IPS-NIHi7 (cell line): ENCODE measurements at regions not wholly inside any gene's neighbourhood (a gene's known extent, or its start where the extent isn't known, plus 50 kb on each side); places are given as distances from the start of the nearest gene placed in this dataset.
A peak's percentile ranks its signal among the peaks of the same experiment; 100 is the strongest.
"Not testable (repeated sequence)": the region's sequence is repeated elsewhere in the genome, so short reads cannot be mapped to it uniquely, and the experiment has no call there.

Experiments
- DNase-seq: peaks from one replicate; pipeline ENCODE4 v3.0.0; 2012; ENCODE audit warnings: mixed read lengths; ENCODE audit errors: extremely low spot score

- no peak for DNase-seq
Observed at GRCh38 chr2:62334440-62335058, 138.6 kb downstream of the B3GNT2 start.

DNA sequence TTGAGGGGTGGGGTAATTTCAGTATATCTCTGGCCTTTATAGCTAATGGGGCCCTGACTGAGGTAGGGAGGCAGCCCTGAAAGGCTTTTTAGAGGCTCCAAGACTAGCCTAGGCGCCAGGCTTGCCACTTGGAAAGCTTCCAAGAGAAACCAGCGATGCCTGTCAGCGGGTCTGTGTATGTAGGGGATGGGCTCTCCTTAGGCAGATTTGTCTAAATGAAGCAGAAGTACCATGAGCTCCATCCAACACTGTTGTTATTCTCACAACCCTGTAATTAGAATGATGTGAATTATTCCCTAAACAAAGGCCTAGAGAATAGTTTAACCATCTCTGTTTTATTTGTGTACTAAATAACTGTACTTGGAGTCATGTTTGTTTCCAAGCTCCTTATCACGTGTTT lies 138.1 kb downstream of the B3GNT2 start:
- no peak for DNase-seq

DNA sequence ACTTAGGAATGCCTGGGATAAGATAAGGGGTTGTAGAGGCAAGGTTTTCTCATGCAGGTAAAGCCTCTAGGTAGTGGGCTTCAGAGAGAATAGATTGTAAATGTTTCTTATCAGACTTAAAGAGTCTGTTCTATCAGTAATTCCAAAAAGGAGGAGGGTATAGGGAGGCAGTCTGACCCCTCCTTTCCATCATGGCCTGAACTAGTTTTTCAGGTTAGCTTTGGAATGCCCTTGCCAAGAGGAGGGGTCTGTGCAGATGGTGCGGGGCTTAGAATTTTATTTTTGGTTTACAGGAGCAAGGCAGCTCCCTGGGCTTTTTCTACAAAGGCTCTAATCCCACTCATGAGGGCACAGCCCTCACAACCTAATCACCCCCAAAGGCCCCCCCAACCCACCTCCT lies 135.0 kb downstream of the B3GNT2 start:
- no peak for DNase-seq

GRCh38 chr2:62329797-62330196 lies 133.9 kb downstream of the B3GNT2 start:
- DNase-seq, result peak; percentile 26

DNA sequence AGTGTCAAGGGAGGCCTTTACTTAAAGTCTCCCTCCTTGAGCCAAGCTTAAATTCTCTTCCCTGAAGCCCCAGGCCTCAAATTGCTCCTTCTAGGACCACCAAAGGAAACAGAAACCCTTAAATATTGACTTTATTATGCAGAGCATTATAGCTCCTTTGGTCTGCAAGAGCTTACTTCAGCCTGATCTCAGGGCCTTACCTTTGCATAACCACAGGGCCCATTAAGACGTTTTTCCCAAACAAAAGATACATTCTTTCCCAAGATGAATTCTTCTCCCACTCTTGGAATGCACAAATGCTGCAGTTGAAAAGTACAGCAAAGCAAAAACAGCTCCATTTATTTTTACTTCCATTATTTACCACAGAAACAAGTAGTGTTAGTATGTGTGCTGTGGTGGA lies 130.8 kb downstream of the B3GNT2 start:
- DNase-seq, result no peak

GRCh38 chr2:62325398-62325797 lies 129.5 kb downstream of the B3GNT2 start:
- DNase-seq, result no peak

DNA sequence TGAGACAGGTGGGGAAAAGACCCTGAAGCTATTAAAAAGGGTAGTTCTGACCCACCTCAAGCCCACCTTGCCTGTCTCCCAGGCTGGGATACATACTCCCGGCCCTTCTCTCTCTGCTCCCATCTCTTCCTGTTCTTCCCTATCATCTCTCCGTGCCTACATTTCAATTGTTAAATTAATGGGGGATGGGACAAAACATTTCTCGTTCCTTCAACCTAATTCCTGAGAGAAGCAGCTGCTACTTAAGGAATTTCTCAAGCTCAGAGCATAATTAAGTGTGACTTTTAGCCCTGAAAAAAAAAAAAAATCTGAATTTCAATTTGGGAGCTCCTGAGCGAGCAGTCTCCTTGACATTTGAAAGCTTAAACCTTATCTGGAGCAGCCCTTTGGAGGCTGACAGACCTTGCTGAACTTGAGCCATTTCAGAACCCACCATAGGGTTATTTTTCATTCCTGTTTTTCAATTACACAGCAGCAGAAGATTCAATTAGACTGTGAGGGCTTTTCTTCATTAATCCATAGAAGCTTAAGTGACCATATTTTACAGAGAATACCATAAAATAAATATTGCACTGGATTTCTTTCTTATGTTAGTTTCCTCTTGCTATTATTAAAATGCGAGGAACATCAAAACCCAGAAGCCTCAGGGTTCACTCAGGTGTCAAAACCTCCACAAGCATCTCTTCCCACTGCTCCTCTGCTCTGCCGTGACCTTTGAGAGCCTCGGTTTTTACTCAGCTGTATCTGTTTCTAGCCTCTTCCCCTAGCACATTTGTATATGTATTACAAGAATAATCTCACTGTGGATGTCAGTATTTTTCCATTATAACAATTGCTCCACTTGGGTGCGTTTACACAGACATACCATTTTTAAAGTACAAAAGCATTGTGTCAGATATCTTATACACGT lies 125.7 kb downstream of the B3GNT2 start:
- DNase-seq, result no peak

GRCh38 chr2:62320657-62321357 lies 124.9 kb downstream of the B3GNT2 start:
- DNase-seq, result peak; percentile 36

GRCh38 chr2:62320137-62320536 lies 124.2 kb downstream of the B3GNT2 start:
- not testable (repeated sequence) for DNase-seq

GRCh38 chr2:62319070-62319469 lies 123.2 kb downstream of the B3GNT2 start:
- DNase-seq, result no peak

- DNase-seq, result no peak
Observed at GRCh38 chr2:62315476-62315875, 119.6 kb downstream of the B3GNT2 start.

DNA sequence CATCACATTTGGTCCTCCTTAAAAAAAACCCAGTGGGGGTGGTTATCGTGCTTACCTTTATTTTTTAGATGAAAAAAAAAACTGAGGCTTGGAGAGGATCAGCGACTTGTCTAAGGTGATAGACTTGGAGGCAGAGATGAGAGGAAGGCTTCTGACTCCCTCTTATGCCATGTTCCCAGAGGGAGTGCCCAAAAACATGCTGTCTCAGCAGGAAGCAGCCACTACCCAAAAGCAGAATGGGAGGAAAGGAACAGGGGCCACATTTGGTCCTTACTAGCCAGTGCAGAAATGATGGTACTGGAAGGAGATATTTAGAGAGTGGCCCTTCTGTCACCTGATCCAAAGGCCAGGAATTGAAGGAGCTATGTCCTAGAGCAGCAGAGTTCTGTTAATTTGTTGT lies 118.4 kb downstream of the B3GNT2 start:
- DNase-seq, result no peak

DNA sequence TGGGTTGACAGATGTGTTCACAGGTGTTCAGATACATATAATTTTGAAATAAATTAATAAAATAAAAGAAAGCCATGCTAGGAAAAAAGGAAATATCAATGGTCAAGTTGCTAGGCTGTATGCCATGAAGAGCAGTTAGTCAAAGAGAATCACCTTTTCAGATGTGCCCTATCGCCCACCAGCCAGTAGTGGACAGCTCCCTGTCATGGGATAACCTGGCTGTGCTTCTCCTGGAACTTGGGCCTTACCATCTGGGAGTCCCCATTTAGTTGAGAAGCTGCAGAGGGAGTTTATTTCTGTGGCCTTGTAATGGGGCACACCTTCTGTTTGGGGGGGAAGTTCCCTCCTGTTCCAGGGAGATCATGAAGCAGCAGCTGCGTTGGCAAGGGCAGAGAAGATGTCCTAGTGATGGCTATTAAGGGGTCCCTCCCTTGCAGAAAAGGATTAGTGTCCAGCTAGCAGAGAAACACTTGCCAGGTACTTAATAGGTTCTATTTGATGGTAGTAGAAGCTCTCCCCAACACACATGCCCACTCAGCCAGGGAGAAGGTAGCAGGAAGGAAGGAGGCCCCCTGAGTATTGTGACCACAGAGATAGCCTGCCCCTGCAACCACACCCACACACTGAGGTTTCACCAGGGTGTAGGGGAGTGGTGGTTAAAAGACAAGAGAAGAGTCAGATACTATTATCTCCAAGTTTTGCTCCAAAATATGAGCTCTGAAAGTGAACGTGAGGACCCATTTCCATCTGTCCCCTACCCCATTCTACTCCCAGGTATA lies 117.7 kb downstream of the B3GNT2 start:
- DNase-seq, result no peak

GRCh38 chr2:62309465-62310091 lies 113.7 kb downstream of the B3GNT2 start:
- peak; percentile 32 for DNase-seq

DNA sequence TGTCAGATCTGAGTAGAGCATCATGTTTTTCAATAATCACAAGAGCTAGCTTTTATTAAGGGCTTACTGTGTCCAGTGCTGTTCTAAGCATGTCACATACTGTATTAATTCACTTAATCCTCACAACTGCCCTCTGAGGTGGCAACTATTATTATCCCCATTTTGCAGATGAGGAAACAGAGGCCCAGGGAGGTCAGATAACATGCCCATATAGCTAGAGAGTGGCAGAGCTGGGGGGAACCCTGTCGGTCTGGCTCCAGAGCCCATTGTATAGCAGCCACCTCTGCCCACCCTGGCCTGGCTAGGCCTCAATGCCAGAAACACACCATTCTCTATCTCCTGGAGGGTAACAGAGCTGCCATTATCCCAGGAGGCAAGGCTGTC lies 113.2 kb downstream of the B3GNT2 start:
- DNase-seq, result no peak

DNA sequence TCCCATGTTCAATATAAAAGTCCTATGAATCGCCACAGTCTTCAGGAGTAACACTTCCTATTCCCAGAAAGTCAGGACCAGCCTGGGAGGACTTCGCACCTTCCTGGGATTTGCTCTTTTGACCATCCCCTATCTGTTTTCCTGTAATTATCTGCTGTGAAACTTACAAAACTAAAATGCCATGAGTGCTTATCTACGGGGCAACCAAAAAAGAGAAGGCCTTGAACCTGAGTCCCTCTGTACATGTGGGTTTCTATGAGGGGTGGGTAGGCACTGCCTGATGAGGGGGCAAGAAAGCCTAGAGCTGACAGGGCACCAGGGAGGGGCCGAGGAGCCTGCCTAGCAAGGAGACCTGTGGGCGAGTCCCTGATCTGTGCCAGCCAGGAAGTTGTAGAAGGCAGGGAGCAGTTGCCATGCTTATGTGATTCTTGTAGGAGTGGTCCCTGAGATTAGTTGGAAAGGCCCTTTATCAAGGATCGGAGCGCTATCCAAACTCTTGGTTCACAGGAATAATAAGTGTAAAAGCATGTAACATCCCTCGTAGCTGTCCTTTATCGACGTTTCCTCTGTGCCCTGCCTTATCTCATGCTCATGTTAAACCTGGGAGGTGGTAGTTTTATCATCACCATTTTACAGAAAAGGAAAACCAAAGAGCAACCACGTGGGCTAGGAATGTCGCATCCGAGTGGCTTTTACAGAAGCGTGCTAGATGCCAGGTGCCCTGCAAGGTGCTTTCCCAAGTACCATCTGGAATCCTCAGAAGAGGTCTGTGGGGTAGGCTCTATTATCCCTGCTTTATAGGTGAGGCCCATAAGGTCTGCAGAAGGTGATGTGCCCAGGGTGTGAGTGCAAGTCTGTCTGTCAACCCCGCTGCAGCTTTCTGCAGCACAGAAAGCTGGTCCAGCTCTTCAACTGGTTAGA lies 111.8 kb downstream of the B3GNT2 start:
- no peak for DNase-seq

DNA sequence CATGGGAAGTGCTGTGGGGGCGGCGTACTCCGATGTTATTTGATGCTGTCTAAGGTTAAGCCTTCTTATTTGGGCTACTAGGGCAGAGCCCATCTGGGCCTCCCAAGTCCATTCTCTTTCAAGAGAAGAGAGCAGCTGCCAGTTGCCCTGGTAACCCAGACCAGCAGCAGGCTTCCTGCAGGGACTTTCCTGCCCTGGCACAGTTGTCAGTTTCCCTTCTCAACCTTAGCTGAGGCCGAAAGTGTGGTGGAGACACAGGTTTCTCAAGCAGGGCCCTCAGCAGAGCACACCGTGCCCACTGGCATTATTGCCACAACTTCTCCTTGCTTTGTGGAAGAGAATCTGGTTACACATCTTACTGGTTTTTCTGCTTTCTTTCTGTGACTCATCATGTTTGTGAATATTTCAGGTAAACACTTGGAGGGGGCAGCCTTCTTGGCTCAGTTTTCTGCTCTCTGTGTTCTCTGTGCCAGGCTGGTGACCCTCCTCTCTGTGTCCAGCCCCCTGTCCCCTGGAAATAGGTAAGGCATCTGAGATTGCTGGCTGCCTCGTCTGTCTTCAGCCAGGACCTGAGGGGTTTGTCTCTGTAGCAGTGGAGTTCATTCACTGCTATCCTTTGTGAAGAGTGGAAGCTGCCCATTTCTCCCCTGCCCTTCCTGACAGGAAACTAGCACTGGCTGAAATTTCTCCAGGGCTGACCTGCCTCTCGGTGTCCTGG lies 111.0 kb downstream of the B3GNT2 start:
- DNase-seq, result no peak

DNA sequence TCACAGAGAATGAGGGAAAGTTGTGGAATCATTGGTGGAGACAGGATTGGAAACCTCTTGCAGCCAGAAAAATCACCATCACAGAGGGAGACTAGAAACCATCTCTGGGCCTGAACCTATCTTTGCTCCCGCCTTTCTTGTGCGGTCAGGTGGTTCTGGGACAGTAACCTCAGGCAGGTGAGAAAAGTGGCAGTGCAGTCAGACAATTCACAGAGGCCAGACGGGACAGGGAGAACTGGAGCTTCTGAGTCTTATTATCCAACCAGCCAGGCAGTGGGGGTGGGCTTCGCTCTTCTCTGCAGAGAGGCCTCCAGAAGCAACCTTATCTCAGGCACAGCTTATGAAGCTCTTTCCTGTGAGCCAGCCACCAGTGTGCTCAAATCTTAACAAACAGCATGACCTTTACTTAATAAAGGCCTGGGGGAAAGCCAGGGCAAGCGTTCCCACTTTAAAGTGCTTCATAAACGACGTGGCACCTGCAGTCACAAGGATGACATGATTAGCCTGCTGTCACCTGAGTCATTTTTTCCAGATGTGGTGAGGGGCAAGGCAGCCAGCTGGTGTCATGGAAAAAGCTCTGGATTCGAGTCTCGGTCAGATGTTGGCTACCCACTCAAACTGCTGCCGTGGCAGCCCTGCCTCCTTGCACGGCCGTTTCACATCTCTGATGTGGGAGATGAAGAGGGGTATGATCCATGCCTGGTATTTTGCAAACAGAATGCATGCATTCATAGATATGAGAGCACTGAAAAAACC lies 109.7 kb downstream of the B3GNT2 start:
- no peak for DNase-seq
